ENCODE measurements at regions not wholly inside any gene's neighbourhood (a gene's known extent, or its start where the extent isn't known, plus 50 kb on each side); places are given as distances from the start of the nearest gene placed in this dataset.

- no peak for TF ChIP-seq CTCF (IDR thresholded peaks at IDR 0.05)
These were observed 156.9 kb upstream of the PCBD1 start for GRCh38 chr10:71045204-71045809.

- TF ChIP-seq CTCF (IDR thresholded peaks at IDR 0.05) = no peak
These were observed 157.6 kb upstream of the PCBD1 start for GRCh38 chr10:71045936-71046335.

- no peak for TF ChIP-seq CTCF (IDR thresholded peaks at IDR 0.05)
These were observed 158.4 kb upstream of the PCBD1 start for GRCh38 chr10:71046747-71047146.

GRCh38 chr10:71048971-71049615, 160.7 kb upstream of the PCBD1 start:
- TF ChIP-seq CTCF (IDR thresholded peaks at IDR 0.05) = no peak

- no peak for TF ChIP-seq CTCF (IDR thresholded peaks at IDR 0.05)
These were observed 161.6 kb upstream of the PCBD1 start for GRCh38 chr10:71049994-71050393.

- TF ChIP-seq CTCF (IDR thresholded peaks at IDR 0.05) = no peak
These were observed 160.2 kb upstream of the UNC5B start for GRCh38 chr10:71052076-71052660.

GRCh38 chr10:71052708-71053107, 159.7 kb upstream of the UNC5B start:
- no peak for TF ChIP-seq CTCF (IDR thresholded peaks at IDR 0.05)
